Middle frontal gyrus (tissue), 1 donor: ENCODE measurements at regions not wholly inside any gene's neighbourhood (a gene's known extent, or its start where the extent isn't known, plus 50 kb on each side); places are given as distances from the start of the nearest gene placed in this dataset.

Experiments
- DNase-seq: peaks from one replicate; pipeline ENCODE4 v3.0.0-alpha.2; 2015; ENCODE audit warnings: low spot score; ENCODE audit errors: extremely low spot score

DNA sequence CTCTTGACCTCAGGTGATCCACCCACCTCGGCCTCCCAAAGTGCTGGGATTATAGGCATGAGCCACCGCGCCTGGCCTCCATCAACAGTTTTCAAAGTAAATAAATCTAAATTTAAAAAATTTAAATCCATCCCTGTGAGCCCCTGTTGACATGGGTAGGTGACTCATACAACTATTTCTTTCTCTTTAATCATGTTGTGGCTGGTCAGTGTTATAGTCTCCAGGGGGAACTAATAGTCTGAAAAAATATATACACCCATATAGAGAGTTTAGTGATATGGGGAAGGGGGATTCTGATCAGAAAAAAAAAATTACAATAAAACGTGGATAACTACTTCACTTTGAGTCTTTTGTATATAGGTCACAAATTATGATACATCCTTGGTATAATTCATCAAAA is 159.2 kb downstream of the ZNF608 start:
- DNase-seq, result no peak

DNA sequence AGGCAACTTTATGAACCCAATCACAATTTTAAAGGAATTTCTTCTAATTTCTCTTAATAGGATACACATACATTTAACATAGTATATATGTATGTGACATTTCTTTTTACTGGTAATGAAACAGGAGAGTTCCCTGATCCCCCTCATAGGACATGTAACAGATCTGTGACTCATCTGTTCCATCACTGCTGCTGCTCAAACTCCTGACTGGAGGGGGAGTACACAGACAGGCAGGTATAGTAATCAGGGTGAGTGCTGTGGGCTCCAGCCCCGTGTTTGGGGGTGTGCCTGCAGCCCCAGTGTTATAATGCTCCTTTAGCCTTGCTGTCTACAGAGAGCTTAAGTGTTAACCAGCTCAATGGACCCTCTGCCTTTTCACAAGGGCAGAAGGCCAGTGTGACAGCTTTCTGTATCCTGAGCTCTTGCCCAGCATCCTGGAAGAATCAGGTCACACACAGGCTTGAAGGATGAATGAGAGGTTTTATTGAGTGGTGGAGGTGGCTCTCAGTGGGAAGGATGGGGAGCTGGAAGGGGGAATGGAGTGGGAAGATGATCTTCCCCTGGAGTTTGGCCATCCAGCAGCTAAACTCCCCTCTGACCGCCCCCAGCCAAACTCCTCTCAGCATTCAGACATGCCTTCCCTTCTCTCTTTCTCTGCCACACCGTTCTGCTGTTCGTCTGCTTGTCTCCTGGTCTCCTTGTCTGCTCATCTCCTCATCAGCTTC is 161.3 kb downstream of the ZNF608 start:
- no peak for DNase-seq

DNA sequence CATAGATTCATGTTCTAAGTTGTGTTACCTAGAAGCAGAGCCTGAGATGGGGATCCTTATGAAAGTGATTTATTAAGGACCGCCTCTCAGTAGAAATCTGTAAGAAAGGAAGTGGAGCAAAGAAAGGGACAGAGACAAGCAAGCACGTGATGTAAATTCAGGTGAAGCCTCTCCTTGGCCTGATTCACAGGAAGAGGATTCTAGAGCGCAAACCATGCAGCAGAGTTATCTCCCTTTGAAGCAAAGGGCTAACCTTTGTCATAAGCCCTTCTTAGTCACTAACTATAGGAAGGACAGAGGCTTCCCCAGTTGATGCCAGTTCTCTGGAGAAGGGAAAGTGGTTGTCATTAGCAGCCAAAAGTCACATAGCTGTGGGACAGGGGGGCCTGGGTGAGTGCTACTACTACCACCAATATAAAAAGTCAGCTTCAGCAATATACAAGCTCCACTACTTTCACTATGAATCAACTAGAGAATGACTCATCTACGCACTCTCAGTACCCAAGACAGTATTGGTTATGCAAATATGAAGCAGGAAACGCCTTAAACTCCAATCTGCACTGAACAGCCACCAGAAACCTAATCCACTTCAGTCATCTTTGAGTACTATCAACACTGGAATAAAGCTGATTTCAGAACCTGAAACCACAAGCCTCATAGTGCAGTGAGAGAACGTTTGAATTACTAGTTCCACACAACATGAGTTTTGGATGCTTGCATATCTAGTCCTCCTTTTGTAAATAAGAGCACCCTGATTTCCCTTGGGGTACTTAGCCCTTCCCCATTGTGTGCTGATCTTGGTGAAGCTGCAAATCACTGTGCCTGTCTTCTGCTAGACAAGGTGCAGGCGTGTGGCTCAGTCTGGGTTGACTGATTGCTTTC is 162.7 kb downstream of the ZNF608 start:
- no peak for DNase-seq

DNA sequence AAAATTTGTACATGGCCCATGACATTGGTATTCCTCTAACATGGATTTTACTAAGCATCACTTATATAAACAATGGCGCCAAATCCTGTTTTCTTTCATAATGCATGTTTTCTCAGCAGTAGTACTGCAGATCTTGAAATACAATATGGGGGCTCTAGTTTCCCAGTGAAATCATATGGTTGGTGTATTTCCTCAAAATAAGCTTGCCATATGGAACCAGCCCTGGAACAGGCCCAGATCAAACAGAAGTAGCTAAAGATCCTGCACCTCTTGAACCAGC is 163.9 kb downstream of the ZNF608 start:
- no peak for DNase-seq

DNA sequence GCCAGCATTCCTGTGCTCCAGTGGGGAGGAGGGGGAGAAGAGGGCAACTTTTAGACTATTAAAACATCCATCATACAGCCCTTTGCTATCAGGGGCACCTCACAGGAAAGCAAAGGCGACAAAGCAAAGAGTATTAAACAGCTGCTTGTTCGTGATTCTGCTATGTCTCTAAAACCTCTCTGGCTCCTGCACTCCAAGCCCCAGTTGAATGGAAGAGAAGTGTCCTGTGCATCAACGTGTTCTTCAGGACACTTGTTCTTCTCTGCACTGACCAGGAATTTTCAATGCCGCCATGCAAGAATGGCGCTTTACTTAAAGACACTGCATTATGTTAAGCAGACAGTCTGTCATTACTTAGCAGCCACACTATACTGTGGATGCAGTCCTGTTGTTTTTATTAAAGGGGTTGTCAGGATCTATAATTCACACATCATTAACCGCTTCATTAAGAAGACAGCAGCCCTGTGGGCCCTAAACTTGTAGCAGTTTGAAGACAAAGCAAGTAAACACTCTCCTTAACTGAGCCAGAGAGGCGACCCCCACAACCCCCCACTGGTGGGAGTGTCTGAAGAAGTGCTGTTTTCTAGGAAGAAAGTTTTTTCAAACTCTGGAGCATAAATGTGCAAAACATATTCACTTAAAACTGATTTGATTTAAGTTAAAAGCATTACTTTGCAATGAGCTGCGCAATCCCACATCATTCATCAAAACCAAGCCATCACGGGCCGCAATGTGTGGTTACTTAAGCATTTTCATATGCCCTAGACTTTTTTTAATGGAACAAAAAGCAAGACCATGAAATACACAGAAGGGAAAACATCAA is 164.5 kb downstream of the ZNF608 start:
- DNase-seq, result no peak

DNA sequence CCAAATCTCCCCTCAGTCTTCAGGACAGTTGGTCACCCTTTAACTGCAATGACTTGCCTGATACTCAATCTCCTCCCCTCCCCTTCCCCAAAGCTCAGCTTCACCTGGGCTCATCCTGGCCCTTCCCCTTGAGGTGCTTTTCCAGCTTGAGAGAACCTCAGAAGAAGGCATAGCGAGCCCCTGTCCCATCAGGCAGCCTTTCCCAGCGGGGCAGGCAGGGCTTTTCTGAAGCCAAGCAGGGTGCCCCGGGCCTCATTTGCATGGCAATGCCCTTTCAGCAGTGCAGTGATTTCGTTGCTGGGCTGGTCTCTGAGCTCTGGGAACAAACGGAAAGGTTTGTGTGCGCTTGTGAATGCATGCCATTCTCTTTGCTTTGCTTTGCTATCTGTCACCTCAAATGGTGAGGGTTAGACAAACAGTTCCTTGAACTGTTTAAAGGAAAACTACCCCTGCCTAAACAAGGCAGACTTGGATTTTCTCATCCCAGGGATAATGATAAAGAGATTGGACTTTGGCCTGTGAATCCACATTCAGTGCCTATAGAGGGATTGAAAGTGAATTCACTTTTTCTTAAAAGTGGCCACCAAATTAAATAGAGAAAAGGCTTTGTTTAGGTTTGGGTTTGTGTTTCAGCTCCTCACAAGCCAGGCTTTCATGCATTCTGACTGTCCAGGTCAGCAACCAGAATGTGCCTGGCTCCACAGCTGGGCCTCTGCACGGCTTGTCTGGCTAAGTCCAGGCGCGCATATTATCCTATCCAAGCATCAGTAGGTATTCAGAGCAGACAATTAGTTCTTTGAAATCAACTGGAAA is 165.3 kb downstream of the ZNF608 start:
- no peak for DNase-seq

DNA sequence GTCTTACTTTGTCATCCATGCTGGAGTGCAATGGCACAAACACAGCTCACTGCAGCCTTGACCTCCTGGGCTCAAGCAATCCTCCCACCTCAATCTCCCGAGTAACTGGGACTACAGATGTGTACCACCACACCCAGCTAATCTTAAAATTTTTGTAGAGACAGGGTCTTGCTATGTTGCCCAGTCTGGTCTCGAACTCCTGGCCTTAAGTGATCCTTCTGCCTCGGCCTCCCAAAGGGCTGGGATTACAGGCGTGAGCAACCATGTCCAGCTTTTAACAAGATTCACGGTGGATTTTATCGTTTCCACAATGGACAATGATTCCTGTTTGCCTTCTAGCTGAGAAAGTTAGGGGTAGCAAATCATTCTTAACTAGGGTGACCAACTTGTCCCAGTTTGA is 165.9 kb downstream of the ZNF608 start:
- DNase-seq, result no peak

DNA sequence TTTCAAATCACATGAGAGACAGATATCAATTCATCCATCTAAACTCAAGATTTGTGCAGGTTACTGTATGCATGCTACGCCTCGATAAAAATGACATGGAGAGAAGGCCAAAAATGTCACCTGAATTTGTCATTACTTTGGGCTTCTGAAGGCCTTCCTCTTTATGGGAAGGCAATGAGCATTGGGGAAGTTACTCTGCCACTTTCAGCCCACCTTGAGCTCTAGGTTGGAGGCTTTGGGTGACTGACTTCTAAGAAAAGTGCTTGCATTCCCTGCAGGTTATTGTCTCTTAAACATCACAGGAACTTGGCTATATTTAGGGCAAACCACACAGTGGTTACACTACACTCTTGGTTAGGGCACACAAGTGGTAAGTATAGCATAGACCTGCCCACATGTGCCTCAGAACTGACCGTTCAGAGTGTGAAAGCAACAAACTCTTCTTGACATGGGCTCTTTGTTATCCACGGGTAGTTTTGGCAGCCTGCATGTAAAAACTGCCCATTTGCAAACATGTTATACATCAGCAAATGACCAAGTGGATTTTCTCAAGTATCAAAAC is 169.5 kb downstream of the ZNF608 start:
- no peak for DNase-seq

DNA sequence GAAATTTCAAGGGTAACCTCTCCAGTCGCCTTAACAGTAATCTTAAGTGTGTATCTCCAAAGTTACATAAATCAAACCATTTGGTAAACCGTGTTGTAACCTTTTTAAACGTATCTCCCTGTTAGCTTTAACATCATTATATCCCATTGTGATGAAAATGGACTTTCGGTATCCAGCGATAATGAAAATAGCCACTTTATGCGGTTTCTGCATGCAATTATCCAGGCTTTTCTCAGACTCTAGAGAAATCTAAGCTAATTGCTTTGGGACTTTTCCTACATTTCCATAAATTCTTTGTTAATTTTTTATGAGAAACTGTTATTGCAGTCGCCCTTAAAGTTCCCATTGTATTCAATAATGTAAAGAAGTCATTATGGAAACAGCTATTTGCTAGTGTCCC is 170.7 kb downstream of the ZNF608 start:
- no peak for DNase-seq

DNA sequence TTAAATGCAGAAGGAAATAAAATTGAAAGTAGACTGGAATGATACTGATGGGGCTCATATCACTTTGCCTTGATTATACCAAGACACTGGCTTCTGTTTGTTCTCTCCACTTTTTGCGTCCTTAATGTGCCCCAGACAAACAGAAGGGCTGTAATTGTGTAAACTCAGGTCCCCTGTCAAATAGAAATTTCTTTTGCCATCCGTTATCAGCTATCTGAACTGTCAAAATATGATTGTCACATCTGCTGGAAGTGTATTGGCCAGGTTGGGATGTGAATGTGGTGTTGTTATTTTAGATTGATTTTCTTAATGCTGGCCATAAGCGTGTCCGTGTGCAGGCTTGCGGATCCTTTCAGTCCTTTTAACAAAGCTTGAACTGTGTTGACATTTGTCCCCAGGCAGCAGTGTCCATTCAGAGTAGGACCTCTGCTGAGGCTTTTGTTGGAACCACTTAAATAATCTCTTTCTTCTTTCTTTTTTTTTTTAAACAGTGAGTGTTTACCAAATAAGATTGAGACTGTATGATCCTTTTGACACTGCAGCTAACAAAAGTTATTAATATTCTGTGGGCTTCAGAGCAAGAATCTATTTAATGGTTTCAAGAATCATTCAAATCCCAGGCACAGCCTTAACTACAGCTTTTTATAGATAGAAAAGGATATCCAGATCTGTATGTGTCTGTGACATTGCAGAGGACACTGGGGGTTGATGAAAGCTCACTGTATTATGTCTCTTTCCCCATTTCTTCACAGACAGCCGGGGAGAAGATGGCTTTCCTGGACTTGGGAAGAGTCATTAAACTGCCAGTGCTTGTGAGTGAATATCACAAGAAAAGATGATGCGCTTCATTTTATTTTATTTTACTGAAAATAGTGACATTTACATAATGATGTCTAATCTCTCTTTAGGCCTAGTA is 171.7 kb downstream of the ZNF608 start:
- peak; percentile 27 for DNase-seq

DNA sequence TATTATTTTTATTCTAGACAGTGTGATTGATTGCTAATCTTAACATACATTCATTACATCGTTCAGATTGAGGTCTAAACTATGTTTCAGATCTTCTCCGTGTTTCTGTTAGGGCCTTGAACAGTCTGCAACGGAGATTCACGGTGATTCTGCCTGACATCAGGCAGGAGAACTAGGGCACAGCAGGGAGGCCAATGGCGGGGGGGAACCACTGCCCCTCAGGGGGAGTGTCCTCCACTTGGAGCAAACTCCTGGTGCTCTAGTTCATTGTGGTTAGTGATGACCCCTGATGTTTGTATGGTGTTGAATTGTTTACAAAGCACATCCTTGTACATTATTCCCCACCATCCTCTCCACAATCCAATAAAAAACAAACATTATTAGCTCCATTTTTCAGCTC is 173.5 kb downstream of the ZNF608 start:
- DNase-seq, result no peak

DNA sequence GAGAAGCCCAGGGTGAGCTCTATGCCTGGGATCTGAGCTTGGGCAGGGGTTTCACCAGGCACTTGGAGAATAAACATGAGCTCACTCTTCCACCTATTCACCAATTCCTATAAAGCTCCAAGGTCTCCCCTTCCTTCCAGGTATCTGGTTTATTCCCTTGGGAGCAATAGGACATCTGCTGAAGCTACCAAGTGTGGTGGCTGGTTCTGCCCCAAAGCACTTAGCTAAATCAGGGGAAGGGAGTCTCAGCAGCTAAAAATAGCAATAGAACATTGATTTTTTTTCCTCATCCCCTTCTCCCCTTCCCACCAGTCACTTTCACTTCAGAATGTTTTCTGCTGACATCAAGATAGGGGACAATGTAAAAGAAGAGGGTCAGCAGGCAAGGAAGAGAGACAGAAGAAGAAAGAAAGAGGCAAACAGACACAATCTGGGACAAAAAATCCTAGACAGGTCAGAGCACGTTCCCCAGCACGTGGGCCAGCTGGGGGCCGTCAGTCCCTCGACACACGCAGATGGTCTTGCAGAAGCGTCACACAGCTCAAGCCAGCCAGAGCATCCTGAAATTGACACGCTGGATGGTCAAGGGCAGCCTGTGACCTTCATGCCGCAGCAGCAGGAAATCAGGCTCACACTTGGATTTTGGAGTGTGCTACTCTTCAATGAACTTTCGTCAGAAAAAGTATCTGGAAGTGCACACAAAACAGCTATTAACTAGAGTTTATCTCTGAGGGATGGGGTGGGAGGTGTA is 176.0 kb downstream of the ZNF608 start:
- no peak for DNase-seq

DNA sequence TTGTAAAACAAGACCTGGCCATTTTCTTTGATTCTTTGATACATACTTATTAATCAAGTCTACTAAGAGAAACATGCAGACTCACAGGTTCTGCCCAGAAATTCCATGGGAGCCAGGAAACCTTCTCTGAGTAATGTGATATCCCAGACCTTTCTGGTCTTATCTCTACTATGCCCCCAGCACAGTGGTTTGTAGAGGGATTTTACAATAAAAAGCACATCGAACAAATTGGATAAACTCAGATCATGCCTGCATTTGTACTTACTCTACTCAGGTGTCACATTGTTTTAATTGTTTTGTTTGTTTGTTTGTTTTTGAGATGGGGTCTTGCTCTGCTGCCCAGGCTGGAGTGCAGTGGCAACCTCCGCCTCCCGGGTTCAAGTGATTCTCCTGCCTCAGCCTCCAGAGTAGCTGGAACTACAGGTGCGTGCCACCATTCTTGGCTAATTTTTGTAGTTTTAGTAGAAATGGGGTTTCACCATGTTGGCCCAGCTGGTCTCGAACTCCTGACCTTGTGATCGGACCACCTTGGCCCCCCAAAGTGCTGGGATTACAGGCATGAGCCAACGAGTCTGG is 179.5 kb downstream of the ZNF608 start:
- DNase-seq, result no peak

DNA sequence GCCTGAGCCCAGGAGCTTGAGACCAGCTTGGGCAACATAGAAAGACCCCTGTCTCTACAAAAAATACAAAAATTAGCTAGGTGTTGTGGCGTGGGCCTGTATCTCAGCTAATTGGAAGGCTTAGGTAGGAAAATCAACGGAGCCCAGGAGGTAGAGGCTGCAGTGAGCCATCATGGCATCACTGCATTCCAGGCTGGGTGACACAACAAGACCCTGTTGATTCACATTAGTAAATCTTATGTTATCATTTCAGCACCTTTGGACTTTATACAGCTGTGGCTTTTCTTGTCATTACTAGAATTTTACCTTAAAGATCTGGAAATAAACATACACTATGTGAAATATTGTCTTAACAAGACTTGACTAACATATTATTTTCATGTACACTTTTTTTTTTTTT is 185.0 kb downstream of the ZNF608 start:
- no peak for DNase-seq

DNA sequence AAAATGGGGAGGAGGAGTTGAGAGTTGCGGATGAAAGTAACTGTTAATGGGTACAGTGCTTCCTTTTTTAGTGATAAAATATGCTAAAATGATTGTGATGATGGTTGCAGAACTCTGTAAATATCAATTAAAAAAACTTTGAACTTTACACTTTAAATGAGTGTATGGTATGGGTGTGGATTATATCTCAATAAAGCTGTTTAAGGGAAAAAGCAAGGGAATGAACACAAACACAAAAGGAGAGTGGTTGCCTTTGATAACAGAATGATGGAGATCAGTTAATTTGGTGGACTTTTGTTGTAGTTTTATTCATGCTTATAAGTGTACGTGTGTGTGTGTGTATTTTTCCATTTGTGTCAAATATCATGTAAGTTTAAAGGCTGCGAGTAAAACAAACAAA is 186.1 kb downstream of the ZNF608 start:
- no peak for DNase-seq

DNA sequence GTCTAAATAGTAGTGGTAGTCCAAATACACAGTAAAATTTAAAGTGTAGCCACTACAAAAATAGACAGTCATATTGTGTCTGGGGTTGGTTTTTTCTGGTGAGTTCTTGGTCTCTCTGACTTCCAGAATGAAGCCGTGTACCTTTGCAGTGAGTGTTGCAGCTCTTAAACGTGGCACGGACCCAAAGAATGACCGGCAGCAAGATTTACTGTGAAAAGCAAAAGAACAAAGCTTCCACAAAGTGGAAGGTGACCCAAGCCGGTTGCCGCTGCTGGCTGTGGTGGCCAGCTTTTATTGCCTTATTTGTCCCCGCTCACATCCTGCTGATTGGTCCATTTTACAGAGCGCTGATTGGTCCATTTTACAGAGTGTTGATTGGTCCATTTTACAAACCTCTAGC is 188.7 kb downstream of the ZNF608 start:
- DNase-seq, result no peak

DNA sequence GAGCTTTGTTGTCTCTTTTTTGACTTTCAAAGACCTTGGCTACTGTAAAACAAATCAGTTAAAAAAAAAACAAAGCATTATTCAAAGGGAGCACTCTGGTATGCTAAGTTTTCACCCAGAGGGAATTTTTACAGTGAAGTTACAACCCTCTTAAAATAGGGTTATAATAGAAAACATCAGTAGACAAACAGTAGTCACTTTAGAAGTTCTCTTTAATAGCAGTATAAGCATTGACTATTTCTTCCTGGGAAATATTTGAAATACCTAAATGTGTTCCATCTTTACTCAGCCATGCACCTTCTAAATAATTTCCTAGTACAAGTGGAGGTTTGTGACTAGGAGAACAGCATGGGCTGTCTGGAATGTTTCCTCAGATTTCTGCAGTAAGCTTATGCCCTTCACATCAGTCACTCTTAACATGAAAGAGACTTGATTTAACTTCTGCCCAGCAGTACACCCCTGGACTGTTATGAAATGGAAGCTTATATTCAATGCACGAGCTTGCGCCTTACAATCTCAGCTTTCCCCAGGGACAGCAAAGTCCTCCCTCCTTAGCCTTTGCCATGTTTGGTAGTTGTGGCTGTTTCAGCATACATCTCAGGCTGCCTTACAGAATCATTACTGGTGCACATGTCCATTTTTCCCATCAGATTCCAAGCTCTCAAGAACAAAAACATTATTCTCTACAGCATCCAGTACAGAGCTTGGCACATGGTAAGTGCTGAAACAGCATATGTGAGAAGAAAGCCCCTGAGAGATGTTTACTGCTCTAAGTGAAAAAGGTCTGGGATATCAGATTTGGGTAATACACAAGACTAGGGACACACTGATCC is 191.5 kb downstream of the ZNF608 start:
- DNase-seq, result no peak

DNA sequence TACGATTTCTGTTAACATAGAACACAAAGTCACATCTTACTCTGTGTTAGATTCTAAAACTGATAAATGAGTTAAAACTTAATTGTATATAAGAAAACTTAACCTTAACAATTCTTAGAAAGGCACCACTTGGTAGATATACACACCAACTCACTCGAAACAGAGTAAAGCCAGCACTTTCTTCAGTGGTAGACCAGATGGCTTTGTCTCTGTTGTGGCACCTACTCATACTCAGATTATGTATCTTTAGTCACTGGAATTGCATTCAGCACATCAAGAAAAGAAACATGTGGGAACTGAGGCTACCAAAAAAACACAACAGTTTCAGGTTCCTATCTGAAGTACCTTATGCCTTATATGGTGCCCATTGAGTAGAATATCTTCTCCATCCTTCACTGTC is 192.5 kb downstream of the ZNF608 start:
- no peak for DNase-seq
